ENCODE measurements at regions not wholly inside any gene's neighbourhood (a gene's known extent, or its start where the extent isn't known, plus 50 kb on each side); places are given as distances from the start of the nearest gene placed in this dataset.

GRCh38 chr21:35672313-35672712 lies 388.0 kb downstream of the SETD4 start:
- TF ChIP-seq CTCF (IDR thresholded peaks at IDR 0.05) (no peak), POLR2A (IDR thresholded peaks at IDR 0.05) (no peak)

Measured in heart left ventricle (tissue), 13 donors.